Mucosa of rectum (tissue), 2 donors: ENCODE measurements at regions not wholly inside any gene's neighbourhood (a gene's known extent, or its start where the extent isn't known, plus 50 kb on each side); places are given as distances from the start of the nearest gene placed in this dataset.
"Not testable (repeated sequence)": the region's sequence is repeated elsewhere in the genome, so short reads cannot be mapped to it uniquely, and the experiment has no call there.

ENCODE experiments used
- H3K27ac ChIP-seq, 2 donors: one replicate each; pipeline ENCODE4 v1.7.0; 2013; ENCODE audit warnings: inconsistent platforms in 2 of 2, low read depth in 2 of 2, low read length in 2 of 2
- H3K27me3 ChIP-seq, 2 donors: one replicate each; pipeline ENCODE4 v1.7.0; 2013; ENCODE audit warnings: low read length in 2 of 2; ENCODE audit not compliant: control insufficient read depth in 2 of 2, insufficient read depth in 2 of 2
- H3K36me3 ChIP-seq, 2 donors: one replicate each; pipeline ENCODE4 v1.7.0; 2013; ENCODE audit warnings: low read length in 2 of 2; ENCODE audit not compliant: control insufficient read depth in 2 of 2, insufficient read depth in 2 of 2
- H3K4me1 ChIP-seq, 2 donors: one replicate each; pipeline ENCODE4 v1.7.0; 2013; ENCODE audit warnings: low read length in 2 of 2, mild to moderate bottlenecking in 1 of 2; ENCODE audit not compliant: control insufficient read depth in 2 of 2, insufficient read depth in 2 of 2
- H3K4me3 ChIP-seq, 2 donors: one replicate each; pipeline ENCODE4 v1.7.0; 2013; ENCODE audit warnings: low read length in 2 of 2
- H3K9ac ChIP-seq, 2 donors: one replicate each; pipeline ENCODE4 v1.7.0; 2013; ENCODE audit warnings: low read length in 2 of 2, low read depth in 1 of 2, mild to moderate bottlenecking in 1 of 2
- H3K9me3 ChIP-seq, 2 donors: one replicate each; pipeline ENCODE4 v1.7.0; 2013; ENCODE audit warnings: low read length in 2 of 2; ENCODE audit not compliant: control insufficient read depth in 2 of 2
- donor health status: healthy.
- donor health status: Normal muscosa, but diverticular disease.

- H3K9me3 ChIP-seq: no peaks in the 10 kb centered on the region
- H3K27me3 ChIP-seq: no peaks in the 10 kb centered on the region
- H3K27ac ChIP-seq: no peak overlapping the region
- H3K4me3 ChIP-seq: no peak overlapping the region
- H3K9ac ChIP-seq: no peak overlapping the region
- no peaks in the 10 kb centered on the region for H3K36me3 ChIP-seq
- H3K4me1 ChIP-seq: no peaks in the 10 kb centered on the region
Observed at GRCh38 chr6:77097940-77098339, 365.4 kb downstream of the HTR1B start.

GRCh38 chr6:77095936-77096627 is 367.2 kb downstream of the HTR1B start:
- Histone ChIP-seq H3K9ac (no peak overlapping the region), H3K27me3 (no peaks in the 10 kb centered on the region), H3K27ac (no peak overlapping the region), H3K4me1 (no peaks in the 10 kb centered on the region), H3K9me3 (no peaks in the 10 kb centered on the region), H3K4me3 (no peak overlapping the region), H3K36me3 (no peaks in the 10 kb centered on the region)

DNA sequence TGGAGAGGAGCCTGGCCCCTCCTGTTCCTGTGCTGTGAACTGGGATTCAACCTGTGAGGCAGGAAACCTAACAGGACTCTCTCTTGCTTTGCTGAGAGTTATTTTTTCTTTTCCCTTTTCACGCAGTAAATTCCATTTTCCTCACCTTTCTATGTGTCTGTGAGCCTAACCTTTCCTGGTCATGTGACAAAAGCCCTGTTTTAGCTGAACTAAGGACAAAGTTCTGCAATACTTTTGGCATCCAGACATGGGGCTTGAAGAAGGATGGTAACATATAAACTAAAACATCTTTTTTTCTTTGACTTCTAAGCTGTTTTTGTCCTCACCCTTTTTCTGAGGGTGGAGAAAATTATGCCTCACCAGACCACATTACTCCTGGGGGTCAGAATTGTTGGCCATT is 368.5 kb downstream of the HTR1B start:
- no peaks in the 10 kb centered on the region for H3K36me3 ChIP-seq
- H3K4me3 ChIP-seq: no peak overlapping the region
- H3K27ac ChIP-seq: no peak overlapping the region
- H3K4me1 ChIP-seq: no peaks in the 10 kb centered on the region
- no peaks in the 10 kb centered on the region for H3K27me3 ChIP-seq
- no peak overlapping the region for H3K9ac ChIP-seq
- H3K9me3 ChIP-seq: no peaks in the 10 kb centered on the region

DNA sequence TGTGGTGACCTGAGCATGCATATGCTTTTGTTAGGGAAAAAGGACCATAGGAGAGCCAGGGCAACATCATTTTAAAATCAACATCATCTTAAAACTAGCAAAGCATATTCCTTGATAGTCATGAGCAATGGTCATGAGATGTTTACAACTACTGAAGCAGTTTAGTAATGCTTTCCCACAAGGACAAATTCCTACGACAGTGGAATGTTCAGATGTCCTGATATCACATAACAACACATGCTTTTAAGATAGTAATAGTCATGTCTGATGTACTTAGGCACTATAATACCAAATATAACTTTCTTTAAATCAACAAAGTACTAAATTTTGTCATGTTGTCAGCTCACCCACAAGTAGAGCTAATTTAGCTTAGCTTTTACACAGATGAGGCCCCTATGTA is 370.3 kb downstream of the HTR1B start:
- no peaks in the 10 kb centered on the region for H3K9me3 ChIP-seq
- no peak overlapping the region for H3K9ac ChIP-seq
- no peak overlapping the region for H3K4me3 ChIP-seq
- no peaks in the 10 kb centered on the region for H3K27me3 ChIP-seq
- no peaks in the 10 kb centered on the region for H3K4me1 ChIP-seq
- no peaks in the 10 kb centered on the region for H3K36me3 ChIP-seq
- no peak overlapping the region for H3K27ac ChIP-seq

DNA sequence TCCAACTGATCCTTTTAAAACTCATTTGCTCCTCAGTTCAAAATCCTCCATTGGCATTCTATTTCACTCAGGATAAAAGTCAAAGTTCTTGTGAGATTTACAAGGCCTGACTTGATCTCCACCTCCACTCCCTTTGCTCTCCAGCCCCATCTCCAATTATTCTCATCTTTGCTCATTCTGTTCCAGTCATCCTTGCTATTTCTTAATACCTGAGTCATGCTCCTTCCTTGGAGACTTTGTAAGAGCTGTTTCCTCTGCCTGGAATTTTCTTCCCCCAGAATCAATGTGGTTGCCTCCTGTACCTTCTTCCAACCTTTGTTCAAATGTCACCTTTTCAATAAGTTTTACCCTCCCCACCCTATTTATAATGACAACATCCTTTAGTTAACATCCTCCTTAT is 373.5 kb downstream of the HTR1B start:
- Histone ChIP-seq H3K4me3 (no peak overlapping the region), H3K9me3 (no peaks in the 10 kb centered on the region), H3K27me3 (no peaks in the 10 kb centered on the region), H3K36me3 (no peaks in the 10 kb centered on the region), H3K9ac (no peak overlapping the region), H3K27ac (no peak overlapping the region), H3K4me1 (no peaks in the 10 kb centered on the region)

DNA sequence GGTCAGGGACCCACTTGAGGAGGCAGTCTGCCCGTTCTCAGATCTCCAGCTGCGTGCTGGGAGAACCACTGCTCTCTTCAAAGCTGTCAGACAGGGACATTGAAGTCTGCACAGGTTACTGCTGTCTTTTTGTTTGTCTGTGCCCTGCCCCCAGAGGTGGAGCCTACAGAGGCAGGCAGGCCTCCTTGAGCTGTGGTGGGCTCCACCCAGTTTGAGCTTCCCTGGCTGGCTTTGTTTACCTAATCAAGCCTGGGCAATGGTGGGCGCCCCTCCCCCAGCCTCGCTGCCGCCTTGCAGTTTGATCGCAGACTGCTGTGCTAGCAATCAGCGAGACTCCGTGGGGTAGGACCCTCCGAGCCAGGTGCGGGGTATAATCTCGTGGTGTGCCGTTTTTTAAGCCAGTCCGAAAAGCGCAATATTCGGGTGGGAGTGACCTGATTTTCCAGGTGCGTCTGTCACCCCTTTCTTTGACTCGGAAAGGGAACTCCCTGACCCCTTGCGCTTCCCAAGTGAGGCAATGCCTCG is 375.4 kb downstream of the HTR1B start:
- not testable (repeated sequence) for H3K27me3 ChIP-seq, H3K4me1 ChIP-seq, H3K27ac ChIP-seq, H3K36me3 ChIP-seq, H3K9me3 ChIP-seq, H3K4me3 ChIP-seq, H3K9ac ChIP-seq

- no peaks in the 10 kb centered on the region for H3K27me3 ChIP-seq
- no peaks in the 10 kb centered on the region for H3K4me1 ChIP-seq
- H3K4me3 ChIP-seq: no peak overlapping the region
- H3K9me3 ChIP-seq: no peaks in the 10 kb centered on the region
- H3K36me3 ChIP-seq: no peaks in the 10 kb centered on the region
- H3K9ac ChIP-seq: no peak overlapping the region
- H3K27ac ChIP-seq: no peak overlapping the region
Observed at GRCh38 chr6:77074037-77074713, 389.1 kb downstream of the HTR1B start.

DNA sequence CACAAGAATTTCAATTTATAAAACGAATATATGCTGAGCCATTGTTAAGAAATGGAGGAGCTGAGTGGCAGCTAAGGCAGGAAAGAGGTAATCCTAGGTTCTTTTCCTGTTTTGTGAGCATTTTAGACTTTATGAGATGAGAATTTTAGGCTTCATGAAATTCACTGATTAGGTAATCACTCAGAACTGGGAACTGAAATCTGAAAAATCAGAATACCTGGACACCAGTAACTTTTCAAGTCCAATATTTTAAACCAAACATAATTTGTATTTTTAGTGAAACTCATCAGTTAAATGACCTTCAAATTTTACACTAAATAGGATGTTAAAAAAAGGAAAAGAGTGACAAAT is 389.9 kb downstream of the HTR1B start:
- no peaks in the 10 kb centered on the region for H3K4me1 ChIP-seq
- H3K36me3 ChIP-seq: no peaks in the 10 kb centered on the region
- H3K9ac ChIP-seq: no peak overlapping the region
- no peak overlapping the region for H3K4me3 ChIP-seq
- H3K9me3 ChIP-seq: no peaks in the 10 kb centered on the region
- no peaks in the 10 kb centered on the region for H3K27me3 ChIP-seq
- no peak overlapping the region for H3K27ac ChIP-seq

GRCh38 chr6:77072694-77073409 is 390.4 kb downstream of the HTR1B start:
- no peaks in the 10 kb centered on the region for H3K9me3 ChIP-seq
- H3K9ac ChIP-seq: no peak overlapping the region

DNA sequence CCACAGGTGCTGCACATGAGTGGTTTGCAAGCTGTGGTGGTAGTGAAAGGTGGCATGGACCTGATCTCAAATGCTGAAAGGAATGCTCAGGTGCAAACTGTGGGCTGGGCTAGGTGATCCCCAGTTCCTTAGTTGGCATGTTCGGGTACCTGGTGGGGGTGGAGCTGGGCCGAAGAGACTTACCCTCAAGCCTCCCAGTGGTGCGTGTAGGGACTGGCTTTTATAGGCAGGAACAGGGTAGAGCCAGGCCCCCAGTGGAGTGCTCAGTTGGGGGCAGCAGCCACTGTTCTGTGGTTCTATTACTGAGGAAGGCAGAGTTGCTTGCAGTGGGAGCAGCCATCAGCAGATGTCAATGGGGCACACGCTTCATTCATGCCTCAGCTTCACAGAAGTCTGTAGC is 399.8 kb downstream of the HTR1B start:
- Histone ChIP-seq H3K4me1 (no peaks in the 10 kb centered on the region), H3K27me3 (no peaks in the 10 kb centered on the region), H3K27ac (no peak overlapping the region), H3K9me3 (peaks cover 0 to 2% of the 10 kb centered on the region in 2 donors), H3K36me3 (no peaks in the 10 kb centered on the region), H3K4me3 (no peak overlapping the region), H3K9ac (no peak overlapping the region)

More at GRCh38 chr6:77072694-77073409, 390.4 kb downstream of the HTR1B start:
- no peaks in the 10 kb centered on the region for H3K27me3 ChIP-seq
- H3K4me3 ChIP-seq: no peak overlapping the region
- H3K36me3 ChIP-seq: no peaks in the 10 kb centered on the region
- H3K4me1 ChIP-seq: no peaks in the 10 kb centered on the region
- no peak overlapping the region for H3K27ac ChIP-seq
